Duodenal mucosa (tissue), 2 donors: ENCODE measurements at regions not wholly inside any gene's neighbourhood (a gene's known extent, or its start where the extent isn't known, plus 50 kb on each side); places are given as distances from the start of the nearest gene placed in this dataset.
"Not testable (repeated sequence)": the region's sequence is repeated elsewhere in the genome, so short reads cannot be mapped to it uniquely, and the experiment has no call there.

Experiments used
- H3K27ac ChIP-seq: one replicate; pipeline ENCODE4 v1.7.0; 2013; ENCODE audit warnings: low read depth, low read length
- H3K27me3 ChIP-seq, 2 donors: one replicate each; pipeline ENCODE4 v1.7.0; 2013; ENCODE audit warnings: low read length in 2 of 2, control low read depth in 1 of 2; ENCODE audit not compliant: insufficient read depth in 2 of 2, control insufficient read depth in 1 of 2
- H3K36me3 ChIP-seq, 2 donors: one replicate each; pipeline ENCODE4 v1.7.0; 2013; ENCODE audit warnings: low read length in 2 of 2, control low read depth in 1 of 2; ENCODE audit not compliant: insufficient read depth in 2 of 2, control insufficient read depth in 1 of 2
- H3K4me1 ChIP-seq, 2 donors: one replicate each; pipeline ENCODE4 v1.7.0; 2013; ENCODE audit warnings: low read length in 2 of 2, control low read depth in 1 of 2; ENCODE audit not compliant: insufficient read depth in 2 of 2, control insufficient read depth in 1 of 2
- H3K4me3 ChIP-seq, 2 donors: one replicate each; pipeline ENCODE4 v1.7.0; 2013; ENCODE audit warnings: low read length in 2 of 2, low read depth in 1 of 2
- H3K9ac ChIP-seq, 2 donors: one replicate each; pipeline ENCODE4 v1.7.0; 2013; ENCODE audit warnings: low read length in 2 of 2, low read depth in 1 of 2
- H3K9me3 ChIP-seq, 2 donors: one replicate each; pipeline ENCODE4 v1.7.0; 2013; ENCODE audit warnings: low read length in 2 of 2, control low read depth in 1 of 2; ENCODE audit not compliant: control insufficient read depth in 1 of 2

GRCh38 chr12:47493801-47494200 is 212.0 kb downstream of the RPAP3 start:
- no peaks in the 10 kb centered on the region for H3K36me3 ChIP-seq
- no peak overlapping the region for H3K27ac ChIP-seq
- H3K4me3 ChIP-seq: no peak overlapping the region
- peaks cover 0 to 5% of the 10 kb centered on the region in 2 donors for H3K9me3 ChIP-seq
- H3K9ac ChIP-seq: no peak overlapping the region
- H3K4me1 ChIP-seq: no peaks in the 10 kb centered on the region
- no peaks in the 10 kb centered on the region for H3K27me3 ChIP-seq

GRCh38 chr12:47491516-47492305 is 214.1 kb downstream of the RPAP3 start:
- H3K4me1 ChIP-seq: no peaks in the 10 kb centered on the region
- no peak overlapping the region for H3K9ac ChIP-seq
- no peak overlapping the region for H3K4me3 ChIP-seq
- H3K36me3 ChIP-seq: no peaks in the 10 kb centered on the region
- no peaks in the 10 kb centered on the region for H3K27me3 ChIP-seq
- H3K27ac ChIP-seq: no peak overlapping the region
- no peaks in the 10 kb centered on the region for H3K9me3 ChIP-seq

- no peak overlapping the region for H3K27ac ChIP-seq
- H3K9me3 ChIP-seq: no peaks in the 10 kb centered on the region
- no peak overlapping the region for H3K9ac ChIP-seq
- no peaks in the 10 kb centered on the region for H3K27me3 ChIP-seq
- no peak overlapping the region for H3K4me3 ChIP-seq
- no peaks in the 10 kb centered on the region for H3K4me1 ChIP-seq
- H3K36me3 ChIP-seq: no peaks in the 10 kb centered on the region
These were observed 216.9 kb downstream of the RPAP3 start for GRCh38 chr12:47488888-47489287.

GRCh38 chr12:47481041-47481440 is 224.8 kb downstream of the RPAP3 start:
- no peak overlapping the region for H3K9ac ChIP-seq
- no peaks in the 10 kb centered on the region for H3K27me3 ChIP-seq
- H3K4me1 ChIP-seq: no peaks in the 10 kb centered on the region
- no peaks in the 10 kb centered on the region for H3K36me3 ChIP-seq
- H3K9me3 ChIP-seq: peaks cover 0 to 2% of the 10 kb centered on the region in 2 donors
- no peak overlapping the region for H3K4me3 ChIP-seq
- no peak overlapping the region for H3K27ac ChIP-seq

- Histone ChIP-seq H3K27ac (no peak overlapping the region), H3K4me3 (no peak overlapping the region), H3K9ac (no peak overlapping the region), H3K9me3 (peaks cover 5 to 12% of the 10 kb centered on the region in 2 donors), H3K36me3 (no peaks in the 10 kb centered on the region), H3K27me3 (no peaks in the 10 kb centered on the region), H3K4me1 (no peaks in the 10 kb centered on the region)
These were observed 227.4 kb downstream of the RPAP3 start for GRCh38 chr12:47478426-47478825.

- Histone ChIP-seq H3K4me3 (no peak overlapping the region), H3K27ac (no peak overlapping the region), H3K27me3 (no peaks in the 10 kb centered on the region), H3K9me3 (peaks cover 5 to 12% of the 10 kb centered on the region in 2 donors), H3K36me3 (no peaks in the 10 kb centered on the region), H3K4me1 (no peaks in the 10 kb centered on the region), H3K9ac (no peak overlapping the region)
These were observed 232.7 kb downstream of the RPAP3 start for GRCh38 chr12:47473091-47473490.

- not testable (repeated sequence) for H3K9me3 ChIP-seq, H3K27me3 ChIP-seq, H3K36me3 ChIP-seq, H3K9ac ChIP-seq, H3K4me3 ChIP-seq, H3K27ac ChIP-seq, H3K4me1 ChIP-seq
These were observed 235.5 kb downstream of the RPAP3 start for GRCh38 chr12:47470349-47470748.

GRCh38 chr12:47463918-47464317 is 241.9 kb downstream of the RPAP3 start:
- not testable (repeated sequence) for H3K4me3 ChIP-seq, H3K27me3 ChIP-seq, H3K9ac ChIP-seq, H3K27ac ChIP-seq, H3K36me3 ChIP-seq, H3K4me1 ChIP-seq, H3K9me3 ChIP-seq

- Histone ChIP-seq H3K36me3 (no peaks in the 10 kb centered on the region), H3K9ac (no peak overlapping the region), H3K27me3 (no peaks in the 10 kb centered on the region), H3K27ac (no peak overlapping the region), H3K4me3 (no peak overlapping the region), H3K4me1 (no peaks in the 10 kb centered on the region), H3K9me3 (no peaks in the 10 kb centered on the region)
These were observed 247.6 kb downstream of the RPAP3 start for GRCh38 chr12:47458279-47458678.

GRCh38 chr12:47449797-47450196 is 256.0 kb downstream of the RPAP3 start:
- H3K27ac ChIP-seq: no peak overlapping the region
- H3K36me3 ChIP-seq: no peaks in the 10 kb centered on the region
- H3K27me3 ChIP-seq: no peaks in the 10 kb centered on the region
- no peak overlapping the region for H3K9ac ChIP-seq
- no peaks in the 10 kb centered on the region for H3K4me1 ChIP-seq
- no peaks in the 10 kb centered on the region for H3K9me3 ChIP-seq
- H3K4me3 ChIP-seq: no peak overlapping the region
